ENCODE measurements at regions not wholly inside any gene's neighbourhood (a gene's known extent, or its start where the extent isn't known, plus 50 kb on each side); places are given as distances from the start of the nearest gene placed in this dataset.

DNA sequence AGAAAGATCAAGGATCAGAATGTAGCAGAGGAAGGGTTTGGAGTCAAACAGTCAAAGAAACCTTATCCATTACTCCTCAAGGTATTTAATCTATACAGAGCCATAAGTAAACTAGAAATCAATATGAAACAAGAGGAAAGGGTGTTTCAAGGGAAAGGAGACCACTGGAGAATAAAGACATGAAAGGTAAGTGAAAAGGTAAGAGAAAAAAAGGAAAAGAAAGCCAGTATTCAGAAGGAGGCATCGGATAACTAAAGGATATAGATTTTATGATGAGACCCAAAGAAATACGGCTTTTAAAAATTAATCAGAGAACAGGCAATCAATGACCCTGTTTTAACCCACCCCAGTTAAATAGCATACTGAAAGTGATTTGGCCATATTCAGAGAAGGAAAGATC, 438.7 kb upstream of the MIR17HG start:
- Histone ChIP-seq H4K20me1 (ENCODE audit: insufficient read depth) (no peaks in the 10 kb centered on the region), H3K9me3 (ENCODE audit: insufficient read depth, low read depth) (no peaks in the 10 kb centered on the region), H3F3A (ENCODE audit: insufficient read depth, low read depth) (no peaks in the 10 kb centered on the region), H3K36me3 (ENCODE audit: low read depth) (no peaks in the 10 kb centered on the region), H2AFZ (no peak overlapping the region), H3K9me2 (ENCODE audit: insufficient read depth) (no peaks in the 10 kb centered on the region), H3K4me2 (no peak overlapping the region), H3K27ac (no peak overlapping the region), H3K79me2 (ENCODE audit: low read depth) (no peaks in the 10 kb centered on the region), H3K4me3 (no peak overlapping the region), H3K27me3 (ENCODE audit: insufficient read depth, low read depth) (no peaks in the 10 kb centered on the region), H3K4me1 (replicated peaks; ENCODE audit: insufficient read depth) (no peaks in the 10 kb centered on the region)
- no peak for DNase-seq
- ChIA-PET POLR2A (ENCODE audit: unreplicated experiment) (no interaction called here), CTCF (no interaction called here)
- no TSS peak for BruUV-seq (replicated peaks)
- intact Hi-C loops (cut with micrococcal nuclease; ENCODE audit: unreplicated experiment): no loop called here
- TF ChIP-seq EZH2 (IDR thresholded peaks at IDR 0.05; ENCODE audit: low read depth): no peak
- TF ChIP-seq, protein P1, sequence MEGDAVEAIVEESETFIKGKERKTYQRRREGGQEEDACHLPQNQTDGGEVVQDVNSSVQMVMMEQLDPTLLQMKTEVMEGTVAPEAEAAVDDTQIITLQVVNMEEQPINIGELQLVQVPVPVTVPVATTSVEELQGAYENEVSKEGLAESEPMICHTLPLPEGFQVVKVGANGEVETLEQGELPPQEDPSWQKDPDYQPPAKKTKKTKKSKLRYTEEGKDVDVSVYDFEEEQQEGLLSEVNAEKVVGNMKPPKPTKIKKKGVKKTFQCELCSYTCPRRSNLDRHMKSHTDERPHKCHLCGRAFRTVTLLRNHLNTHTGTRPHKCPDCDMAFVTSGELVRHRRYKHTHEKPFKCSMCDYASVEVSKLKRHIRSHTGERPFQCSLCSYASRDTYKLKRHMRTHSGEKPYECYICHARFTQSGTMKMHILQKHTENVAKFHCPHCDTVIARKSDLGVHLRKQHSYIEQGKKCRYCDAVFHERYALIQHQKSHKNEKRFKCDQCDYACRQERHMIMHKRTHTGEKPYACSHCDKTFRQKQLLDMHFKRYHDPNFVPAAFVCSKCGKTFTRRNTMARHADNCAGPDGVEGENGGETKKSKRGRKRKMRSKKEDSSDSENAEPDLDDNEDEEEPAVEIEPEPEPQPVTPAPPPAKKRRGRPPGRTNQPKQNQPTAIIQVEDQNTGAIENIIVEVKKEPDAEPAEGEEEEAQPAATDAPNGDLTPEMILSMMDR (conservative IDR thresholded peaks at IDR 0.05): no peak

DNA sequence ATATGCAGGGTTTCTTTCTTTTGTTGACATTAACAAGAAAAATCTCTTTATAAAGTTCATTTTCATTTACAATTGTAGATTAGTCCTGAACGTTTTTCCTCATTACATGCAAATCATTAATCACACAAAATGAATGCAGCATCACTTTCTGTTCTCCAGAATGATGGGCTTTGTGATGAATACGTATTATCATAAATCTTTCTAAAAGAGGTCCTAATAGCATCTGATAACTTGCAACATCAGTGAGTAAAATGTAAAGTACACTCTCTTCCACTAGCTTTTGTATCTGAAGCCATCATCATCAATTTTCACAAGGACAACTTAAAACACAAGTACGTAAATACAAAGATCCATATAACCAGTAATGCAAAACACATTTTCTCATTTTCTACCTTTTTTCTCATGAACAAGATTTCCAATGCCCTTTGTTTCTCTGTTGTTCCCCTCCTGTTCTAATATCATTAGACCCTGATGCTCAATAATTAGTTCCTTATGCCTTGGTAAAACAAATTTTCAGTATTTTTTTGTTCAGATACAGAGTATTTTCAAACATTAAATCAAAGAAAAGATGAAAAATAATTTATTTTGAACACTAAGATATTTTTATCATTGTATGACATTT, 437.4 kb upstream of the MIR17HG start:
- intact Hi-C loops (cut with micrococcal nuclease; ENCODE audit: unreplicated experiment): no loop called here
- H3K36me3 ChIP-seq (ENCODE audit: low read depth): no peaks in the 10 kb centered on the region
- no peaks in the 10 kb centered on the region for H4K20me1 ChIP-seq (ENCODE audit: insufficient read depth)
- no peak overlapping the region for H3K27ac ChIP-seq
- ChIA-PET POLR2A (ENCODE audit: unreplicated experiment) (no interaction called here), CTCF (no interaction called here)
- H3K9me3 ChIP-seq (ENCODE audit: insufficient read depth, low read depth): no peaks in the 10 kb centered on the region
- no TSS peak for BruUV-seq (replicated peaks)
- no peaks in the 10 kb centered on the region for H3K9me2 ChIP-seq (ENCODE audit: insufficient read depth)
- H2AFZ ChIP-seq: no peak overlapping the region
- no peaks in the 10 kb centered on the region for H3K79me2 ChIP-seq (ENCODE audit: low read depth)
- H3K4me2 ChIP-seq: no peak overlapping the region
- no peak for DNase-seq
- no peak overlapping the region for H3K4me3 ChIP-seq
- H3K4me1 ChIP-seq (replicated peaks; ENCODE audit: insufficient read depth): no peaks in the 10 kb centered on the region
- no peaks in the 10 kb centered on the region for H3K27me3 ChIP-seq (ENCODE audit: insufficient read depth, low read depth)
- no peaks in the 10 kb centered on the region for H3F3A ChIP-seq (ENCODE audit: insufficient read depth, low read depth)
- TF ChIP-seq, protein P1 (conservative IDR thresholded peaks at IDR 0.05): no peak
- TF ChIP-seq EZH2 (IDR thresholded peaks at IDR 0.05; ENCODE audit: low read depth): no peak

DNA sequence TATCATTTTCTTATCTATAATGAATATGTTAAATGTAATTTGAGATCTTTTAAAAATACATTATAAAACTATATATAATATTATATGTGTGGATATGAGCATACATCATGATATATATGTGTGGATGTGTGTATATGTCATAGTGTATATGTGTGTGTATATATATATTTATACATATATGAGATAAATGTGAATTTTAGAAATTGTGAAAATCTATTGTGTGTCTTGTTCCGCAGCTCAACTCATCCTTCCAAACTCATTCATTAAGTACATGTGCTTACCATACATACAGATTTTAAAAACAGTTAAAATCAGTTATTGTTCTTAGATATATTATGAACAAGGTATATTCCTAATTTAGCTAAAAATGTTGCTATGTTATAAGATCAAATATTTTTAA, 435.2 kb upstream of the MIR17HG start:
- no peaks in the 10 kb centered on the region for H3K4me1 ChIP-seq (replicated peaks; ENCODE audit: insufficient read depth)
- H3K27me3 ChIP-seq (ENCODE audit: insufficient read depth, low read depth): no peaks in the 10 kb centered on the region
- no peaks in the 10 kb centered on the region for H3K79me2 ChIP-seq (ENCODE audit: low read depth)
- H3F3A ChIP-seq (ENCODE audit: insufficient read depth, low read depth): no peaks in the 10 kb centered on the region
- intact Hi-C loops (cut with micrococcal nuclease; ENCODE audit: unreplicated experiment): no loop called here
- H3K9me3 ChIP-seq (ENCODE audit: insufficient read depth, low read depth): no peaks in the 10 kb centered on the region
- DNase-seq: no peak
- no peaks in the 10 kb centered on the region for H4K20me1 ChIP-seq (ENCODE audit: insufficient read depth)
- no peak overlapping the region for H3K4me2 ChIP-seq
- BruUV-seq (replicated peaks): no TSS peak
- H3K9me2 ChIP-seq (ENCODE audit: insufficient read depth): no peaks in the 10 kb centered on the region
- H3K4me3 ChIP-seq: no peak overlapping the region
- POLR2A ChIA-PET (ENCODE audit: unreplicated experiment): no interaction called here
- H2AFZ ChIP-seq: no peak overlapping the region
- H3K36me3 ChIP-seq (ENCODE audit: low read depth): no peaks in the 10 kb centered on the region
- H3K27ac ChIP-seq: no peak overlapping the region
- TF ChIP-seq, protein P1 (conservative IDR thresholded peaks at IDR 0.05): no peak
- TF ChIP-seq EZH2 (IDR thresholded peaks at IDR 0.05; ENCODE audit: low read depth): no peak
- CTCF ChIA-PET: no interaction called here
